ENCODE measurements at regions not wholly inside any gene's neighbourhood (a gene's known extent, or its start where the extent isn't known, plus 50 kb on each side); places are given as distances from the start of the nearest gene placed in this dataset.

DNA sequence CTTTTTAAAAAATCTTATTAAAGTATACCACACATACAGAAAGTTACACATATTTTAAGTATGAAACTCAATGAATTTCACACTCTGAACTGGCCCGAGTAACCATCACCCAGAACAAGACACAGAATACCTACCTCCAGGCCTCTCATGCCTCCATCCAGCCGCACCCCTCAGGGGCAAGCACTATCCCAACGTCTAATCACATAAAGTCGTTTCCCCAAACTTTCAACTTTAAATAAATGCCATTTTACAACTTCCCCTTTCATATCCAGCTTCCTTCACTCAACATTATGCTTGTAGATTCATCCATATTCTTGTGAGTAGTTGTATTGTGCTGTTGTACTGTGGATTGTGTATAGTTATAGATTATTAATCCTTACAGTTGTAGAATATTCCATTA is 539.1 kb downstream of the CD83 start:
- TF ChIP-seq, protein P1, sequence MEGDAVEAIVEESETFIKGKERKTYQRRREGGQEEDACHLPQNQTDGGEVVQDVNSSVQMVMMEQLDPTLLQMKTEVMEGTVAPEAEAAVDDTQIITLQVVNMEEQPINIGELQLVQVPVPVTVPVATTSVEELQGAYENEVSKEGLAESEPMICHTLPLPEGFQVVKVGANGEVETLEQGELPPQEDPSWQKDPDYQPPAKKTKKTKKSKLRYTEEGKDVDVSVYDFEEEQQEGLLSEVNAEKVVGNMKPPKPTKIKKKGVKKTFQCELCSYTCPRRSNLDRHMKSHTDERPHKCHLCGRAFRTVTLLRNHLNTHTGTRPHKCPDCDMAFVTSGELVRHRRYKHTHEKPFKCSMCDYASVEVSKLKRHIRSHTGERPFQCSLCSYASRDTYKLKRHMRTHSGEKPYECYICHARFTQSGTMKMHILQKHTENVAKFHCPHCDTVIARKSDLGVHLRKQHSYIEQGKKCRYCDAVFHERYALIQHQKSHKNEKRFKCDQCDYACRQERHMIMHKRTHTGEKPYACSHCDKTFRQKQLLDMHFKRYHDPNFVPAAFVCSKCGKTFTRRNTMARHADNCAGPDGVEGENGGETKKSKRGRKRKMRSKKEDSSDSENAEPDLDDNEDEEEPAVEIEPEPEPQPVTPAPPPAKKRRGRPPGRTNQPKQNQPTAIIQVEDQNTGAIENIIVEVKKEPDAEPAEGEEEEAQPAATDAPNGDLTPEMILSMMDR (IDR thresholded peaks at IDR 0.05): no peak
- TF ChIP-seq CREB1 (CRISPR knock-in tag; IDR thresholded peaks at IDR 0.05) (no peak), NFYB (CRISPR knock-in tag; conservative IDR thresholded peaks at IDR 0.05; ENCODE audit: low read depth) (no peak), ZNF317 (CRISPR knock-in tag; IDR thresholded peaks at IDR 0.05; ENCODE audit: borderline replicate concordance, low read depth) (no peak), ESRRA (CRISPR knock-in tag; IDR thresholded peaks at IDR 0.05; ENCODE audit: borderline replicate concordance) (no peak), TEAD4 (CRISPR knock-in tag; IDR thresholded peaks at IDR 0.05) (no peak), SP1 (CRISPR knock-in tag; conservative IDR thresholded peaks at IDR 0.05) (no peak), FOXP1 (CRISPR knock-in tag; IDR thresholded peaks at IDR 0.05; ENCODE audit: borderline replicate concordance) (no peak)
- TF ChIP-seq, protein P2, sequence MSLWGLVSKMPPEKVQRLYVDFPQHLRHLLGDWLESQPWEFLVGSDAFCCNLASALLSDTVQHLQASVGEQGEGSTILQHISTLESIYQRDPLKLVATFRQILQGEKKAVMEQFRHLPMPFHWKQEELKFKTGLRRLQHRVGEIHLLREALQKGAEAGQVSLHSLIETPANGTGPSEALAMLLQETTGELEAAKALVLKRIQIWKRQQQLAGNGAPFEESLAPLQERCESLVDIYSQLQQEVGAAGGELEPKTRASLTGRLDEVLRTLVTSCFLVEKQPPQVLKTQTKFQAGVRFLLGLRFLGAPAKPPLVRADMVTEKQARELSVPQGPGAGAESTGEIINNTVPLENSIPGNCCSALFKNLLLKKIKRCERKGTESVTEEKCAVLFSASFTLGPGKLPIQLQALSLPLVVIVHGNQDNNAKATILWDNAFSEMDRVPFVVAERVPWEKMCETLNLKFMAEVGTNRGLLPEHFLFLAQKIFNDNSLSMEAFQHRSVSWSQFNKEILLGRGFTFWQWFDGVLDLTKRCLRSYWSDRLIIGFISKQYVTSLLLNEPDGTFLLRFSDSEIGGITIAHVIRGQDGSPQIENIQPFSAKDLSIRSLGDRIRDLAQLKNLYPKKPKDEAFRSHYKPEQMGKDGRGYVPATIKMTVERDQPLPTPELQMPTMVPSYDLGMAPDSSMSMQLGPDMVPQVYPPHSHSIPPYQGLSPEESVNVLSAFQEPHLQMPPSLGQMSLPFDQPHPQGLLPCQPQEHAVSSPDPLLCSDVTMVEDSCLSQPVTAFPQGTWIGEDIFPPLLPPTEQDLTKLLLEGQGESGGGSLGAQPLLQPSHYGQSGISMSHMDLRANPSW (CRISPR knock-in tag; conservative IDR thresholded peaks at IDR 0.05; ENCODE audit: low read depth): no peak
- TF ChIP-seq, protein P3, sequence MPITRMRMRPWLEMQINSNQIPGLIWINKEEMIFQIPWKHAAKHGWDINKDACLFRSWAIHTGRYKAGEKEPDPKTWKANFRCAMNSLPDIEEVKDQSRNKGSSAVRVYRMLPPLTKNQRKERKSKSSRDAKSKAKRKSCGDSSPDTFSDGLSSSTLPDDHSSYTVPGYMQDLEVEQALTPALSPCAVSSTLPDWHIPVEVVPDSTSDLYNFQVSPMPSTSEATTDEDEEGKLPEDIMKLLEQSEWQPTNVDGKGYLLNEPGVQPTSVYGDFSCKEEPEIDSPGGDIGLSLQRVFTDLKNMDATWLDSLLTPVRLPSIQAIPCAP (CRISPR knock-in tag; IDR thresholded peaks at IDR 0.05): no peak
- TF ChIP-seq, protein P4, sequence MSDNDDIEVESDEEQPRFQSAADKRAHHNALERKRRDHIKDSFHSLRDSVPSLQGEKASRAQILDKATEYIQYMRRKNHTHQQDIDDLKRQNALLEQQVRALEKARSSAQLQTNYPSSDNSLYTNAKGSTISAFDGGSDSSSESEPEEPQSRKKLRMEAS (CRISPR knock-in tag; IDR thresholded peaks at IDR 0.05): no peak
- TF ChIP-seq, protein P5, sequence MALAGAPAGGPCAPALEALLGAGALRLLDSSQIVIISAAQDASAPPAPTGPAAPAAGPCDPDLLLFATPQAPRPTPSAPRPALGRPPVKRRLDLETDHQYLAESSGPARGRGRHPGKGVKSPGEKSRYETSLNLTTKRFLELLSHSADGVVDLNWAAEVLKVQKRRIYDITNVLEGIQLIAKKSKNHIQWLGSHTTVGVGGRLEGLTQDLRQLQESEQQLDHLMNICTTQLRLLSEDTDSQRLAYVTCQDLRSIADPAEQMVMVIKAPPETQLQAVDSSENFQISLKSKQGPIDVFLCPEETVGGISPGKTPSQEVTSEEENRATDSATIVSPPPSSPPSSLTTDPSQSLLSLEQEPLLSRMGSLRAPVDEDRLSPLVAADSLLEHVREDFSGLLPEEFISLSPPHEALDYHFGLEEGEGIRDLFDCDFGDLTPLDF (CRISPR knock-in tag; IDR thresholded peaks at IDR 0.05): no peak
